ENCODE measurements at regions not wholly inside any gene's neighbourhood (a gene's known extent, or its start where the extent isn't known, plus 50 kb on each side); places are given as distances from the start of the nearest gene placed in this dataset.

DNA sequence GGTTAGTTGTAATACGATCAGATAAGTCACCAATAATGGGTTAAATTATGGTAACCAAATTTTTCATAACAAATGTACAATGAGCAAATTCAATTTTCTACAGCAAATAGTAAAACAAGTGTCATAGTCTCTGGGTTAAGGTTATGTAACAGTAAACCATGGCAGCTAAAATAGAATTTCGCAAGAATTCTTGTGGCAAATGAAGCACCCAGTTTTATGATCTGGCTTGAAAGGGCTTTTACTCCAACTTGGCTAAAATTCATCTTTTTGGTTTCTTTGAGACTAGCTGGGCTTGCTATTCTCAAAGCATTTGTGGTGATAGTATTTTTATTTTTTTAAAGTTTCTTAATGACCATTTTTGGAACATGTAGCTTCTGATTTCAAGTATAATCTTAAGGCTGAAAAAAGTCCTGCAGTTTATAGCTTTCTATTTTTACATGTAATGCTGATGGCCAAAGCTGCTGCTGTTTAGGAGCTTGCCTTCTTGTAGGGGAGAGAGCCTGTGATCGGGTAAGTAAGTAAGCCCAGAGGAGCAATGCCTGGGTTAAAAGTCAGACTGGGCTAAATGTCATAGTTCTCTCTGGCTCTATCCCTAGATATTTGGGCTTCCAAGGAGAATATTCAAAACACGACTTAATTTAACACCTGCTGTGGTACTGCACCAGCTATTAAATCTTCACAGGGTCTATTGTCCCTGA lies 55.5 kb upstream of the SYPL1 start:
- TF ChIP-seq SIN3A (IDR thresholded peaks at IDR 0.05; ENCODE audit: borderline replicate concordance, insufficient read depth, low read length) (no peak), TAF1 (IDR thresholded peaks at IDR 0.05; ENCODE audit: borderline replicate concordance, insufficient read depth, low read length) (no peak), POLR2AphosphoS5 (IDR thresholded peaks at IDR 0.05; ENCODE audit: low read depth, low read length) (no peak), FOXP2 (optimal IDR thresholded peaks at IDR 0.05; ENCODE audit: borderline replicate concordance, extremely low read depth, extremely low read length, insufficient read depth) (no peak)
- TF ChIP-seq, protein P1, sequence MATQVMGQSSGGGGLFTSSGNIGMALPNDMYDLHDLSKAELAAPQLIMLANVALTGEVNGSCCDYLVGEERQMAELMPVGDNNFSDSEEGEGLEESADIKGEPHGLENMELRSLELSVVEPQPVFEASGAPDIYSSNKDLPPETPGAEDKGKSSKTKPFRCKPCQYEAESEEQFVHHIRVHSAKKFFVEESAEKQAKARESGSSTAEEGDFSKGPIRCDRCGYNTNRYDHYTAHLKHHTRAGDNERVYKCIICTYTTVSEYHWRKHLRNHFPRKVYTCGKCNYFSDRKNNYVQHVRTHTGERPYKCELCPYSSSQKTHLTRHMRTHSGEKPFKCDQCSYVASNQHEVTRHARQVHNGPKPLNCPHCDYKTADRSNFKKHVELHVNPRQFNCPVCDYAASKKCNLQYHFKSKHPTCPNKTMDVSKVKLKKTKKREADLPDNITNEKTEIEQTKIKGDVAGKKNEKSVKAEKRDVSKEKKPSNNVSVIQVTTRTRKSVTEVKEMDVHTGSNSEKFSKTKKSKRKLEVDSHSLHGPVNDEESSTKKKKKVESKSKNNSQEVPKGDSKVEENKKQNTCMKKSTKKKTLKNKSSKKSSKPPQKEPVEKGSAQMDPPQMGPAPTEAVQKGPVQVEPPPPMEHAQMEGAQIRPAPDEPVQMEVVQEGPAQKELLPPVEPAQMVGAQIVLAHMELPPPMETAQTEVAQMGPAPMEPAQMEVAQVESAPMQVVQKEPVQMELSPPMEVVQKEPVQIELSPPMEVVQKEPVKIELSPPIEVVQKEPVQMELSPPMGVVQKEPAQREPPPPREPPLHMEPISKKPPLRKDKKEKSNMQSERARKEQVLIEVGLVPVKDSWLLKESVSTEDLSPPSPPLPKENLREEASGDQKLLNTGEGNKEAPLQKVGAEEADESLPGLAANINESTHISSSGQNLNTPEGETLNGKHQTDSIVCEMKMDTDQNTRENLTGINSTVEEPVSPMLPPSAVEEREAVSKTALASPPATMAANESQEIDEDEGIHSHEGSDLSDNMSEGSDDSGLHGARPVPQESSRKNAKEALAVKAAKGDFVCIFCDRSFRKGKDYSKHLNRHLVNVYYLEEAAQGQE (IDR thresholded peaks at IDR 0.05; ENCODE audit: insufficient read depth in 1 of 2, low read depth in 2 of 2, low read length in 2 of 2), result no peak

DNA sequence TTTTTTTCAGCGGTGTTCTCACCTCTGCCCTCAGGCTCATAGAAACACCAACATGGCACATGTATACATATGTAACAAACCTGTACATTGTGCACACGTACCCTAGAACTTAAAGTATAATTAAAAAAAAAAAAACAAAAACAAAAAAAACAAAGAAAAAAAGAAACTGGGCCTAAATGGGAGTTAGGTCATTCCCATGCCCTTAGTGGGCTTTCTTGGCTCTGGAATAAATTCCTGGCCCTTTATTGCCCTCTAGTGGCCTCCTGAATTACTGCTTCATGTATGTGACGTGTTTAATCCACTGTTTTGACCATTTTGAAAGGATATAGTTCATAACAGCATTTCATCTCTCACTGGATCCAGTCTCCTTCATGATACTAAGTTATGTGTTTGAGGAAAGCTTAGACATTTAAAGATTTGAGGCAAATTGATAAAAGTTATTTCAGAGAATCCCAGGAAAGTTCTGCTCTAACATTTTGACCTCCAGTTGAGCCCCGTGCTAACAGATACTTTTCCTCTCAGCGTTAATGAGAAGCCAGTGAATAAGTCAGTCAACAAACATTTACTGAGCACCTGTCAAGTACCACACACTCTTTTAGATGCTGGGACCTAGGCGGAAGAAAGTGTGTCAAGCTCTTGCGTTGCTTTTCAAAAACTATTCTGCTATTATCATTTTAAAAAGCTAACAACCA lies 54.7 kb upstream of the SYPL1 start:
- TF ChIP-seq, protein P1 (IDR thresholded peaks at IDR 0.05; ENCODE audit: insufficient read depth in 1 of 2, low read depth in 2 of 2, low read length in 2 of 2), result no peak
- TF ChIP-seq SIN3A (IDR thresholded peaks at IDR 0.05; ENCODE audit: borderline replicate concordance, insufficient read depth, low read length) (no peak), POLR2AphosphoS5 (IDR thresholded peaks at IDR 0.05; ENCODE audit: low read depth, low read length) (no peak), FOXP2 (optimal IDR thresholded peaks at IDR 0.05; ENCODE audit: borderline replicate concordance, extremely low read depth, extremely low read length, insufficient read depth) (no peak), TAF1 (IDR thresholded peaks at IDR 0.05; ENCODE audit: borderline replicate concordance, insufficient read depth, low read length) (no peak)

DNA sequence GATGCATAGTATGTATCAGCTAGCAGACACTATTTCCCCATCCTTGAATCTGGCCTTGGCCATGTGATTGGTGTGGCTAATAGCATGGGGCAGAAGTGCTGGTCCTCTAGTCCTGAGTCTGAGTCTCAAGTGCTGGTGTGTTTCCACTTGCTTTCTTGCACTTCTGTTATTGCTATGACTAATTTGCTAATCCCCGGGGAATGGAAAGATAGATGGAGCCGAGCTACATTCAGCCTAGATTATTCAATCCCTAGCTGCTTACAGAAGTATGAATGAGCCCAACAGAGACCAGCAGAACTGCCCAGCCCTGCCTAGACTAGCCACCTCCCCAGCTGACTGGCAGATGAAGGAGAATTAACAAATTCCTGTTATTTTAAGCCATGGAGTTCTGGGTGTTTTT lies 53.2 kb upstream of the SYPL1 start:
- no peak for TF ChIP-seq SIN3A (IDR thresholded peaks at IDR 0.05; ENCODE audit: borderline replicate concordance, insufficient read depth, low read length)
- TF ChIP-seq FOXP2 (optimal IDR thresholded peaks at IDR 0.05; ENCODE audit: borderline replicate concordance, extremely low read depth, extremely low read length, insufficient read depth), result no peak
- no peak for TF ChIP-seq TAF1 (IDR thresholded peaks at IDR 0.05; ENCODE audit: borderline replicate concordance, insufficient read depth, low read length)
- no peak for TF ChIP-seq POLR2AphosphoS5 (IDR thresholded peaks at IDR 0.05; ENCODE audit: low read depth, low read length)
- TF ChIP-seq, protein P1 (IDR thresholded peaks at IDR 0.05; ENCODE audit: insufficient read depth in 1 of 2, low read depth in 2 of 2, low read length in 2 of 2), result no peak

DNA sequence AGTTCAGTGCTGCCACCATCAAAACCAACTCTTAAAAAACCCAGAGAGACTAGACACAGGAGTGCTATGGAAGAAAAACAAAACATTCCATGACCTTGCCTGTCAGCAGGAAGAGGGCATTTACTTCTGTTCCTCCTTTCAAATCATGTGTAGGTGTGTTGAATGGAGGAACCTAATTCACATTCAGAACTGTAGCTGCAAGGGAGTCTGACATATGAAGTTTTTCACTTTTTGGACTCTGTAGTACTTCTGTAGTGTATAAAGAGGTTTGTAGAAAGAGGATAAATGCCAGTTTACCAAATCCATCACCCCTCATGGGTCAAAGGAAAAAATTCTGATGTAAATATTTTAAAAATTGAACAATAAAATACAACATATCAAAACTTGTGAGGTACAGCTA lies 51.1 kb upstream of the SYPL1 start:
- TF ChIP-seq SIN3A (IDR thresholded peaks at IDR 0.05; ENCODE audit: borderline replicate concordance, insufficient read depth, low read length) (no peak), POLR2AphosphoS5 (IDR thresholded peaks at IDR 0.05; ENCODE audit: low read depth, low read length) (no peak), TAF1 (IDR thresholded peaks at IDR 0.05; ENCODE audit: borderline replicate concordance, insufficient read depth, low read length) (no peak), FOXP2 (optimal IDR thresholded peaks at IDR 0.05; ENCODE audit: borderline replicate concordance, extremely low read depth, extremely low read length, insufficient read depth) (no peak)
- TF ChIP-seq, protein P1 (IDR thresholded peaks at IDR 0.05; ENCODE audit: insufficient read depth in 1 of 2, low read depth in 2 of 2, low read length in 2 of 2), result no peak

All from PFSK-1 (cell line).